Neuronal stem cell (in vitro differentiated cells): ENCODE measurements at regions not wholly inside any gene's neighbourhood (a gene's known extent, or its start where the extent isn't known, plus 50 kb on each side); places are given as distances from the start of the nearest gene placed in this dataset.

Source experiments
- DNase-seq: peaks from one replicate; pipeline ENCODE4 v3.0.0-alpha.2; 2013; ENCODE audit warnings: low spot score
- H2AFZ ChIP-seq: one replicate; pipeline ENCODE4 v1.6.1; 2013; ENCODE audit warnings: mild to moderate bottlenecking, low read length, inconsistent platforms
- H2AK5ac ChIP-seq: 2 replicates; pipeline ENCODE4 v1.6.1; 2013; ENCODE audit warnings: low read depth, mild to moderate bottlenecking, inconsistent platforms, low read length, moderate library complexity, mixed read lengths
- H2BK120ac ChIP-seq: 2 replicates; pipeline ENCODE4 v1.6.1; 2013; ENCODE audit warnings: low read depth, mild to moderate bottlenecking, inconsistent platforms, low read length, moderate library complexity, mixed read lengths
- H2BK12ac ChIP-seq: one replicate; pipeline ENCODE4 v1.6.1; 2013; ENCODE audit warnings: low read length, inconsistent platforms
- H2BK15ac ChIP-seq: 2 replicates; pipeline ENCODE4 v1.6.1; 2013; ENCODE audit warnings: mild to moderate bottlenecking, low read length, inconsistent platforms, mixed read lengths
- H2BK5ac ChIP-seq: one replicate; pipeline ENCODE4 v1.6.1; 2013; ENCODE audit warnings: inconsistent platforms, mild to moderate bottlenecking, low read length, moderate library complexity
- H3K14ac ChIP-seq: one replicate; pipeline ENCODE4 v1.6.1; 2013; ENCODE audit warnings: low read length, inconsistent platforms
- H3K18ac ChIP-seq: 2 replicates; pipeline ENCODE4 v1.6.1; 2013; ENCODE audit warnings: low read length, inconsistent platforms
- H3K23ac ChIP-seq: 2 replicates; pipeline ENCODE4 v1.6.1; 2013; ENCODE audit warnings: low read depth, mild to moderate bottlenecking, mixed read lengths, low read length, inconsistent platforms; ENCODE audit not compliant: poor library complexity
- H3K27ac ChIP-seq: replicated peaks from 3 replicates; pipeline ENCODE4 v1.5.1; 2013; ENCODE audit warnings: low read length, inconsistent platforms
- H3K27me3 ChIP-seq, 3 experiments: 2 replicates each; pipeline ENCODE4 v1.6.1; 2013; ENCODE audit warnings: low read length in 3 of 3, mild to moderate bottlenecking in 2 of 3, inconsistent platforms in 1 of 3, low read depth in 1 of 3, mixed read lengths in 1 of 3, moderate library complexity in 1 of 3; ENCODE audit not compliant: control insufficient read depth in 3 of 3, insufficient read depth in 3 of 3
- H3K36me3 ChIP-seq, 2 donors: replicated peaks in 1 of 2; 2 replicates each; pipeline ENCODE4 v1.6.1; 2013; ENCODE audit warnings: low read length in 2 of 2; ENCODE audit not compliant: control insufficient read depth in 2 of 2, insufficient read depth in 2 of 2
- H3K4ac ChIP-seq: 2 replicates; pipeline ENCODE4 v1.6.1; 2013; ENCODE audit warnings: inconsistent platforms, mild to moderate bottlenecking, low read length, moderate library complexity
- H3K4me1 ChIP-seq, 2 donors: 1 replicate in 1 of 2; 2 replicates in 1 of 2; pipeline ENCODE4 v1.6.1; 2013; ENCODE audit warnings: low read length in 2 of 2, low read depth in 1 of 2; ENCODE audit not compliant: control insufficient read depth in 2 of 2, insufficient read depth in 1 of 2
- H3K4me2 ChIP-seq: one replicate; pipeline ENCODE4 v1.6.1; 2013; ENCODE audit warnings: mild to moderate bottlenecking, low read length, inconsistent platforms; ENCODE audit not compliant: insufficient read depth, poor library complexity, severe bottlenecking
- H3K4me3 ChIP-seq, 2 donors: 2 replicates each; pipeline ENCODE4 v1.5.1; 2013; ENCODE audit warnings: low read length in 2 of 2, mild to moderate bottlenecking in 2 of 2, inconsistent platforms in 1 of 2, moderate library complexity in 1 of 2
- H3K79me1 ChIP-seq: one replicate; pipeline ENCODE4 v1.6.1; 2013; ENCODE audit warnings: low read depth, mild to moderate bottlenecking, inconsistent platforms, low read length, moderate library complexity
- H3K9ac ChIP-seq: one replicate; pipeline ENCODE4 v1.6.1; 2013; ENCODE audit warnings: mild to moderate bottlenecking, low read depth, low read length, inconsistent platforms; ENCODE audit not compliant: poor library complexity
- H3K9me3 ChIP-seq, 2 donors: replicated peaks in 1 of 2; 2 replicates each; pipeline versions ENCODE3 to v1.6.1; 2013; ENCODE audit warnings: low read length in 2 of 2, mild to moderate bottlenecking in 2 of 2, inconsistent platforms in 1 of 2, low read depth in 1 of 2, mixed read lengths in 1 of 2, moderate library complexity in 1 of 2; ENCODE audit not compliant: control insufficient read depth in 2 of 2, insufficient read depth in 1 of 2
- H4K8ac ChIP-seq: one replicate; pipeline ENCODE4 v1.6.1; 2013; ENCODE audit warnings: low read depth, mild to moderate bottlenecking, inconsistent platforms, low read length, moderate library complexity
- H4K91ac ChIP-seq: one replicate; pipeline ENCODE4 v1.6.1; 2013; ENCODE audit warnings: low read length, low read depth, mild to moderate bottlenecking, inconsistent platforms; ENCODE audit not compliant: poor library complexity
- WGBS, 2 donors: extraction: QIAGEN DNeasy Blood & Tissue Kit; methylation state at CpG; one replicate each; pipeline ENCODE4 v1.1.7; 2013; ENCODE audit warnings: missing lambda C conversion rate in 2 of 2, mixed read lengths in 1 of 2; ENCODE audit not compliant: insufficient read length in 2 of 2, insufficient replicate concordance in 1 of 2; ENCODE audit errors: extremely low coverage in 2 of 2; 5-methylcytosine and 5-hydroxymethylcytosine counted together

- Histone ChIP-seq H3K23ac (no peak overlapping the region), H4K8ac (no peak overlapping the region), H2AFZ (no peak overlapping the region), H3K9me3 (no peaks in the 10 kb centered on the region), H3K14ac (no peak overlapping the region), H3K4ac (no peak overlapping the region), H3K4me2 (no peak overlapping the region), H2BK120ac (no peak overlapping the region), H2BK12ac (no peak overlapping the region), H3K18ac (no peak overlapping the region), H3K9ac (no peak overlapping the region), H3K27me3 (peaks cover under 1 to 80% (median 33%) of the 10 kb centered on the region in 3 experiments), H4K91ac (no peak overlapping the region), H3K4me3 (no peak overlapping the region), H2AK5ac (no peak overlapping the region), H3K36me3 (no peaks in the 10 kb centered on the region), H3K4me1 (peaks cover 2 to 12% of the 10 kb centered on the region in 2 donors), H2BK15ac (no peak overlapping the region), H3K27ac (no peak overlapping the region), H2BK5ac (no peak overlapping the region), H3K79me1 (no peaks in the 10 kb centered on the region)
- DNase-seq, result no peak
- WGBS, 2 donors, result no CpG with 5 or more reads among the region's 6 CpGs
These were observed 267.8 kb downstream of the FOXD2 start for GRCh38 chr1:47705517-47706130.

- no peaks in the 10 kb centered on the region for H3K79me1 ChIP-seq
- no peak overlapping the region for H3K14ac ChIP-seq
- DNase-seq, result no peak
- H3K23ac ChIP-seq, result peak overlapping the region; percentile 10
- H2BK5ac ChIP-seq, result no peak overlapping the region
- H3K27ac ChIP-seq, result no peak overlapping the region
- H2BK12ac ChIP-seq, result no peak overlapping the region
- H3K4ac ChIP-seq, result no peak overlapping the region
- no peak overlapping the region for H4K8ac ChIP-seq
- WGBS, 2 donors, result no CpG with 5 or more reads among the region's 6 CpGs
- no peak overlapping the region for H3K4me2 ChIP-seq
- no peak overlapping the region for H2BK15ac ChIP-seq
- H3K9ac ChIP-seq, result no peak overlapping the region
- no peak overlapping the region for H3K4me3 ChIP-seq
- H3K9me3 ChIP-seq, result no peaks in the 10 kb centered on the region
- no peak overlapping the region for H4K91ac ChIP-seq
- H3K18ac ChIP-seq, result no peak overlapping the region
- H3K27me3 ChIP-seq, result peaks cover 7 to 89% (median 51%) of the 10 kb centered on the region in 3 experiments
- H3K4me1 ChIP-seq, result peaks cover 2 to 12% of the 10 kb centered on the region in 2 donors
- H2AFZ ChIP-seq, result no peak overlapping the region
- H3K36me3 ChIP-seq, result no peaks in the 10 kb centered on the region
- H2AK5ac ChIP-seq, result no peak overlapping the region
- no peak overlapping the region for H2BK120ac ChIP-seq
These were observed 269.7 kb downstream of the FOXD2 start for GRCh38 chr1:47707503-47707902.

- H3K9ac ChIP-seq, result no peak overlapping the region
- no peak overlapping the region for H3K27ac ChIP-seq
- no peak overlapping the region for H4K8ac ChIP-seq
- no peak overlapping the region for H4K91ac ChIP-seq
- no peak overlapping the region for H3K14ac ChIP-seq
- H2BK5ac ChIP-seq, result no peak overlapping the region
- no peak overlapping the region for H3K18ac ChIP-seq
- H3K4ac ChIP-seq, result no peak overlapping the region
- H3K27me3 ChIP-seq, result peaks cover 7 to 89% (median 56%) of the 10 kb centered on the region in 3 experiments
- DNase-seq, result no peak
- H3K4me3 ChIP-seq, result no peak overlapping the region
- no peak overlapping the region for H2AFZ ChIP-seq
- H3K36me3 ChIP-seq, result no peaks in the 10 kb centered on the region
- no peaks in the 10 kb centered on the region for H3K9me3 ChIP-seq
- peaks cover 2 to 15% of the 10 kb centered on the region in 2 donors for H3K4me1 ChIP-seq
- H2BK15ac ChIP-seq, result peak overlapping the region; percentile 38
- no peak overlapping the region for H2BK120ac ChIP-seq
- no peak overlapping the region for H2BK12ac ChIP-seq
- H3K23ac ChIP-seq, result no peak overlapping the region
- no CpG with 5 or more reads among the region's 21 CpGs for WGBS, 2 donors
- no peak overlapping the region for H2AK5ac ChIP-seq
- H3K4me2 ChIP-seq, result peak overlapping the region; percentile 94
- no peaks in the 10 kb centered on the region for H3K79me1 ChIP-seq
These were observed 270.2 kb downstream of the FOXD2 start for GRCh38 chr1:47708019-47708535.

- Histone ChIP-seq H3K9me3 (no peaks in the 10 kb centered on the region), H3K4me2 (peak overlapping the region; percentile 94), H2AFZ (peak overlapping the region; percentile 79), H3K4ac (no peak overlapping the region), H3K79me1 (no peaks in the 10 kb centered on the region), H3K18ac (peak overlapping the region; percentile 90), H4K91ac (no peak overlapping the region), H4K8ac (no peak overlapping the region), H3K9ac (peak overlapping the region; percentile 24), H3K36me3 (no peaks in the 10 kb centered on the region), H2BK120ac (no peak overlapping the region), H3K27ac (no peak overlapping the region), H3K4me3 (peak overlapping the region in 1 of 2 donors; percentile 74), H3K27me3 (peaks cover 7 to 89% (median 56%) of the 10 kb centered on the region in 3 experiments), H3K23ac (peak overlapping the region; percentile 75), H2BK15ac (peak overlapping the region; percentile 38), H2BK12ac (no peak overlapping the region), H2AK5ac (no peak overlapping the region), H3K14ac (peak overlapping the region; percentile 44), H2BK5ac (peak overlapping the region; percentile 63), H3K4me1 (peaks cover 2 to 15% of the 10 kb centered on the region in 2 donors)
- no peak for DNase-seq
- WGBS, 2 donors, result no CpG with 5 or more reads among the region's 25 CpGs
These were observed 270.8 kb downstream of the FOXD2 start for GRCh38 chr1:47708658-47709018.
